ENCODE measurements at regions not wholly inside any gene's neighbourhood (a gene's known extent, or its start where the extent isn't known, plus 50 kb on each side); places are given as distances from the start of the nearest gene placed in this dataset.
A peak's percentile ranks its signal among the peaks of the same experiment; 100 is the strongest.

- Histone ChIP-seq H3K4me3 (ENCODE audit: low read depth, low read length) (no peak overlapping the region), H3K9me3 (peaks cover 12% of the 10 kb centered on the region; the same call in 1 of the 2 replicates), H3K4me1 (no peaks in the 10 kb centered on the region), H3K36me3 (ENCODE audit: control insufficient read depth, insufficient read depth, low read length) (no peaks in the 10 kb centered on the region), H3K27me3 (replicated peaks; ENCODE audit: control insufficient read depth, insufficient read depth, low read length) (no peaks in the 10 kb centered on the region)
- no peak for TF ChIP-seq CTCF (IDR thresholded peaks at IDR 0.05; ENCODE audit: insufficient read depth in 1 of 2, low read depth in 1 of 2, low read length in 1 of 2, severe bottlenecking in 1 of 2, unreplicated experiment in 1 of 2)
- no peaks in the 10 kb centered on the region for H3K4me1 Mint-ChIP-seq (ENCODE audit: low read depth, unreplicated experiment)
- peaks cover 8% of the 10 kb centered on the region for H3K9me3 Mint-ChIP-seq (ENCODE audit: unreplicated experiment)
- BruUV-seq (replicated peaks): no TSS peak
- H3K36me3 Mint-ChIP-seq (ENCODE audit: insufficient read depth, unreplicated experiment): no peaks in the 10 kb centered on the region
- H3K27me3 Mint-ChIP-seq (ENCODE audit: insufficient read depth, unreplicated experiment): no peaks in the 10 kb centered on the region
- no peak overlapping the region for H3K27ac Mint-ChIP-seq (ENCODE audit: unreplicated experiment)
- peak in 1 of 2 experiments; percentile 27 for DNase-seq
- CTCF ChIA-PET: no interaction called here
- no peak overlapping the region for H3K4me3 Mint-ChIP-seq (ENCODE audit: unreplicated experiment)
- POLR2A ChIA-PET: no interaction called here
- intact Hi-C loops (cut with micrococcal nuclease; ENCODE audit: unreplicated experiment): no loop called here
These were observed 175.8 kb downstream of the ZNF248 start for GRCh38 chr10:37681617-37681999.

- H3K9me3 Mint-ChIP-seq (ENCODE audit: unreplicated experiment): peaks cover 8% of the 10 kb centered on the region
- CTCF ChIA-PET: no interaction called here
These were observed 176.4 kb downstream of the ZNF248 start for GRCh38 chr10:37680716-37681616.

GRCh38 chr10:37680243-37680683, 177.1 kb downstream of the ZNF248 start:
- no peak overlapping the region for H3K27ac Mint-ChIP-seq (ENCODE audit: unreplicated experiment)
- Histone ChIP-seq H3K9me3 (peaks cover 12% of the 10 kb centered on the region; the same call in 1 of the 2 replicates), H3K36me3 (ENCODE audit: control insufficient read depth, insufficient read depth, low read length) (no peaks in the 10 kb centered on the region), H3K27me3 (replicated peaks; ENCODE audit: control insufficient read depth, insufficient read depth, low read length) (no peaks in the 10 kb centered on the region), H3K4me1 (no peaks in the 10 kb centered on the region), H3K4me3 (ENCODE audit: low read depth, low read length) (no peak overlapping the region)
- H3K4me1 Mint-ChIP-seq (ENCODE audit: low read depth, unreplicated experiment): no peaks in the 10 kb centered on the region
- TF ChIP-seq CTCF (IDR thresholded peaks at IDR 0.05; ENCODE audit: insufficient read depth in 1 of 2, low read depth in 1 of 2, low read length in 1 of 2, severe bottlenecking in 1 of 2, unreplicated experiment in 1 of 2): no peak
- DNase-seq: peak in 1 of 2 experiments; percentile 26
- intact Hi-C loops (cut with micrococcal nuclease; ENCODE audit: unreplicated experiment): no loop called here
- ChIA-PET POLR2A (no interaction called here), CTCF (no interaction called here)
- H3K4me3 Mint-ChIP-seq (ENCODE audit: unreplicated experiment): no peak overlapping the region
- no peaks in the 10 kb centered on the region for H3K36me3 Mint-ChIP-seq (ENCODE audit: insufficient read depth, unreplicated experiment)
- H3K9me3 Mint-ChIP-seq (ENCODE audit: unreplicated experiment): peaks cover 2% of the 10 kb centered on the region
- BruUV-seq (replicated peaks): no TSS peak
- no peaks in the 10 kb centered on the region for H3K27me3 Mint-ChIP-seq (ENCODE audit: insufficient read depth, unreplicated experiment)

More at GRCh38 chr10:37680716-37681616, 176.4 kb downstream of the ZNF248 start:
- intact Hi-C loops (cut with micrococcal nuclease; ENCODE audit: unreplicated experiment): no loop called here
- Mint-ChIP-seq H3K4me1 (ENCODE audit: low read depth, unreplicated experiment) (no peaks in the 10 kb centered on the region), H3K4me3 (ENCODE audit: unreplicated experiment) (no peak overlapping the region), H3K36me3 (ENCODE audit: insufficient read depth, unreplicated experiment) (no peaks in the 10 kb centered on the region), H3K27me3 (ENCODE audit: insufficient read depth, unreplicated experiment) (no peaks in the 10 kb centered on the region), H3K27ac (ENCODE audit: unreplicated experiment) (no peak overlapping the region)
- POLR2A ChIA-PET: no interaction called here
- TF ChIP-seq CTCF (IDR thresholded peaks at IDR 0.05; ENCODE audit: insufficient read depth in 1 of 2, low read depth in 1 of 2, low read length in 1 of 2, severe bottlenecking in 1 of 2, unreplicated experiment in 1 of 2): no peak
- H3K9me3 ChIP-seq: peaks cover 12% of the 10 kb centered on the region; the same call in 1 of the 2 replicates
- H3K36me3 ChIP-seq (ENCODE audit: control insufficient read depth, insufficient read depth, low read length): no peaks in the 10 kb centered on the region
- H3K4me3 ChIP-seq (ENCODE audit: low read depth, low read length): no peak overlapping the region
- no TSS peak for BruUV-seq (replicated peaks)
- DNase-seq: peak in 1 of 2 experiments; percentile 21
- H3K4me1 ChIP-seq: no peaks in the 10 kb centered on the region
- no peaks in the 10 kb centered on the region for H3K27me3 ChIP-seq (replicated peaks; ENCODE audit: control insufficient read depth, insufficient read depth, low read length)

Measured in Caco-2 (cell line).